ENCODE measurements at regions not wholly inside any gene's neighbourhood (a gene's known extent, or its start where the extent isn't known, plus 50 kb on each side); places are given as distances from the start of the nearest gene placed in this dataset.

DNA sequence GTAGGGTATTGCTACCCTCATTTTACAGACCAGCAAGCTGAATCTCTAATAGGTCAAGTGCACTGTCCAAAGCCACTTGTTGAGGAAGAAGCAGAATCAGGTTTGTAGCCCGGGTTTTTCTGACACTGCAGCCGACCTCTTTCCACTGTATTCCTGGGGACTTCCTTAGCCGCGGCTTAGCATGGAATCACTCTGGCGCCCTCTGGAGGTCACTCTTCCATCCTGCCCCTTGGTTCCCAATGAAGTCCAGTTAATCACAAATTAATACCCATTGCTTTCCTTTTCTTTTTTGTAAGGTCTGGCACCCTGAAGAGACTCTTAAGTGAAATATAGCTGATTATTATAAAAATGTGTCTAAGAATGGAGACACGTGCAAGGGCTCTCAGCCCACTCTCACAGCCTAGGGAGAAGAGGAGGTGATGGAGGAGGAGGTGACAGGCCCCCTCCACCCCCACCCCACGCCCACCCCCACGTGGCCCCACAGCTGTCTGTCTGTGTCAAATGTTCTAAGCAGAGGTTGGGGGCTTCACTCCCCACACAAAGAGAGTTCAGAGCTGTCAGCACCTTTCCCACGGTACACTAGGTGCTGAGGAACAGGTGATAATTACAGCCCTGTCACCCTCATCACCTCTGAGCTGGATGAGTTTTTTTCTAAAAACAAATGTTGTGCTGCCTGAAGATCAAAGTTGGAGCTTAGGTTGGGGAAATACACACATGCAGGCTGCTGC, 57.7 kb upstream of the DRD2 start:
- H3K4me3 Mint-ChIP-seq: no peak overlapping the region
- peak; percentile 67 for DNase-seq

DNA sequence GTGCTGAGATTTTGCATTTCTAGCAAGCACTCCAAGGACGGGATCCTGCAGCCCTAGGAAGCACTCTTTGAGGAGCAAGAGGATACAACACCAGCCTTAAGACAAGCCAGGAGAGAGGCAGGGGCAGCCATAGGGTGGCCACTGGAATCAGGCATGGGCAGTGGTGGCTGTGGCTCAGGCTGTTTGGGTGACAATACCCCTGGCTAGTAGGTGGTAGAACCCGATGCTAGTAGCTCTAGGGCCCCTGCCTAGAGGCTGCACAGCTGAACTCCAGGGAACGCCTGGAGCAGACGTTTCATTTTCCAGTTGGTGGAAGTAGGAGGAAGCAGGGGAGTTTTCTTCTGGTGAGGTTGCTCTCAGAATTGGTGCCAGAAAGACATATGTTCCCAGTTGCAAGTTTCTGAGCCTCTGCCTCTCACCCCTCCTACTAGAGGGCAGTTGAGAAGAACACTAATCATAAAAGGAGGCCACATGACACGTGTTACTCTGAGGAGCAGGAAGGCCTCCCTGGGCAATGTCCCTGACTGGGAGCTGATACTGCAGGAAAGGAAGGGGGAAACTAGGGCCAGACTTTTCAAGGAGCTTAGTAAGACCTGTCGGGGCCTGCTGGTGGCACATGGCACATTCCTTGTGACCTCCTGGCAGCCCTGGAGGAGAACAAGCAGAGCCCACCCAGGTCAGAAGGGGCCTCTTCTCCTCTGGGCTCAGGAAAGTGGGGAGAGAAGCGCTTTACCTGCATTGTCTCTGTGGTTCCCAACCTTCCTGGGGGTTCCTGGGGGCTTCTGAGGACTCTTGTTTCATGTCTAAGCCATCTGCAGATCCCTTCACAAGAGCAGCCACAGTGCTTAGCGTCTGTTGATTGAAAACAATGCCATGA, 56.6 kb upstream of the DRD2 start:
- Mint-ChIP-seq H3K4me3 (no peak overlapping the region), H3K27me3 (peaks cover 20% of the 10 kb centered on the region), H3K27ac (no peak overlapping the region), H3K9me3 (no peaks in the 10 kb centered on the region), H3K4me1 (no peaks in the 10 kb centered on the region), H3K36me3 (ENCODE audit: low read depth) (no peaks in the 10 kb centered on the region)
- ATAC-seq (no peak), DNase-seq (no peak)

More for the DNA sequence above, 57.7 kb upstream of the DRD2 start:
- ATAC-seq: no peak
- H3K36me3 Mint-ChIP-seq (ENCODE audit: low read depth): no peaks in the 10 kb centered on the region
- peaks cover 20% of the 10 kb centered on the region for H3K27me3 Mint-ChIP-seq
- H3K27ac Mint-ChIP-seq: no peak overlapping the region
- H3K9me3 Mint-ChIP-seq: no peaks in the 10 kb centered on the region
- H3K4me1 Mint-ChIP-seq: no peaks in the 10 kb centered on the region

DNA sequence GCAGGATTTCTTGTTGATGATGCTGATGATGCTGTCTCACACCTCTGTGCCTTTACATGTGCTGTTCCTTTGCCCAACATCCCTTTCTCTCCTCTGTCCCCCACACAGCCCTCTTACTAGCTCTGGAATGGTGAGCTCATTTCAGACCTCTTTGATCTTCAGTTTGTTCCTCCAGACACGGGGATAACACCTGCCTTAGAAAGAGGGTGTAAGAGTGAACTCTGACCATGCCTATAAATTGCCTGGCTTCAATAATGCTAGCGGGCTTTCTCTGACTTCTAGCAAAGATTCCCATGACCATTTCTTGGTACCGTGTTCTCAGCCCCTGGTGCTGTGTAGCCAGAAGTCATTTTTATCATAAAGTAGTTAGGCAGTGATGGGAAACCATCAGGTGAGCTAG, 55.9 kb upstream of the DRD2 start:
- Mint-ChIP-seq H3K27me3 (peaks cover 20% of the 10 kb centered on the region), H3K4me1 (no peaks in the 10 kb centered on the region), H3K27ac (no peak overlapping the region), H3K4me3 (no peak overlapping the region), H3K36me3 (ENCODE audit: low read depth) (no peaks in the 10 kb centered on the region), H3K9me3 (no peaks in the 10 kb centered on the region)
- DNase-seq (no peak), ATAC-seq (no peak)

DNA sequence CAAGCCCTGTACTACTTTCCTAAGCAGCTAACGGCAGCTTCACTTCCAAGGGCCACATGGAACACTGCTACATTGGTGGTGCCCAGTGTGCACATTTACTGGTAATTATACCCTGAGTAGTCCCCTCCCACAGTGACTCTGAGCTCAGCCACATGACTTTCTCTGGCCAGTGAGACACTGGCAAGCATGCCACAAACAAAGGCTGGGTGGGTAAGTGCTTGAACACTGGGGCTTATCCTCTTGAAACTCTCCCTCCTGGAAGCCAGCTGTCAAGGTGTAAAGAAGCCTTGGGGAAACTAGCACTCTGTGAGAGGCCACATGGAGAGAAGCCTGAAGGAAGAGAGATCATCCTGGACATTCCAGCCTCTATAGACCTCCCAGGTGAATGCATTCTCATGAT, 54.4 kb upstream of the DRD2 start:
- no peak overlapping the region for H3K27ac Mint-ChIP-seq
- no peaks in the 10 kb centered on the region for H3K4me1 Mint-ChIP-seq

DNA sequence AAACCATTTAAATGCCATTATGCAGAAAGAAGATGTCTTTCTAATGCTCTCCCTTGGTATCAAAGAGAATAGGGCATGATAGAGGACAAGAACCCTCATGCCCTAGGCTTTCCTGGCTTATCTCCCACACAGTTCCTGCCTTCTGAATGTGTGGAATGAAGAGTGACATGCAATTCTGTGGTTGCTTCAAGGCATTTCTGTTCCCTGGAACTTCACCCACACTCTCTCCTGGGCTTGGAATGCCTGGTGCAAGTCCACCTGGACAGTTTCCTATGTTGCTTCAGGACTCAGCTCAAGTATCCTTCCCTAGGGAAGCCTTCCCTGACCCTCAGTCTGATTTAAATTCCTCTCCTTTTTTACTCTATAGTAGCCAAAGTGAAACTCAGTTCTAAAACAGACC, 53.8 kb upstream of the DRD2 start:
- DNase-seq: no peak
- no peaks in the 10 kb centered on the region for H3K4me1 Mint-ChIP-seq
- no peak overlapping the region for H3K27ac Mint-ChIP-seq
- no peak for ATAC-seq
- no peaks in the 10 kb centered on the region for H3K36me3 Mint-ChIP-seq (ENCODE audit: low read depth)
- H3K4me3 Mint-ChIP-seq: no peak overlapping the region
- no peaks in the 10 kb centered on the region for H3K9me3 Mint-ChIP-seq
- peaks cover 19% of the 10 kb centered on the region for H3K27me3 Mint-ChIP-seq

More for the DNA sequence above, 54.4 kb upstream of the DRD2 start:
- H3K9me3 Mint-ChIP-seq: no peaks in the 10 kb centered on the region
- no peak overlapping the region for H3K4me3 Mint-ChIP-seq
- ATAC-seq: no peak
- DNase-seq: no peak
- peaks cover 19% of the 10 kb centered on the region for H3K27me3 Mint-ChIP-seq
- no peaks in the 10 kb centered on the region for H3K36me3 Mint-ChIP-seq (ENCODE audit: low read depth)

DNA sequence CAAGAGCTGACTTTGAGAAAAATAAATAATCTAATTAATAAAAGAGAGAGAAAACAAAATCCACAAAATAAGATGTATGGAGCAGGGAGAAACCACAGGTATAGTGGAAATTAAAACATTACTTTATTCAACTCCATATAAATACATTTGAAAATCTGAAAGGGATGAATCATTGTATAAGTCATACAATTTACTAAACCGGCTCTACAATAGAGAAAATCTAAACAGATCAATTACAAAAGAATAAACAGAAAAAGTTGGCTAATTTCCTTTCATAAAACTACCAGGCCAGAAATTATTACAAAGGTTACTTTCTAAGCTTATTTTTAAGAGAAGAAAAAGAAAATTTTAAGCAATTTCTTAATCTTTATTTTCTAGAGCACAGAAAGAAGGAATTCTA, 51.3 kb upstream of the DRD2 start:
- Mint-ChIP-seq H3K9me3 (no peaks in the 10 kb centered on the region), H3K27ac (no peak overlapping the region), H3K4me1 (no peaks in the 10 kb centered on the region), H3K36me3 (ENCODE audit: low read depth) (no peaks in the 10 kb centered on the region), H3K4me3 (no peak overlapping the region), H3K27me3 (peaks cover 13% of the 10 kb centered on the region)
- ATAC-seq: no peak
- no peak for DNase-seq

Data from activated naive CD8-positive, alpha-beta T cell treated with anti-CD3 and anti-CD28 coated beads, Interleukin-2, amount 50 U/mL, for 24 hours (primary cell).